ENCODE measurements at regions not wholly inside any gene's neighbourhood (a gene's known extent, or its start where the extent isn't known, plus 50 kb on each side); places are given as distances from the start of the nearest gene placed in this dataset.

DNA sequence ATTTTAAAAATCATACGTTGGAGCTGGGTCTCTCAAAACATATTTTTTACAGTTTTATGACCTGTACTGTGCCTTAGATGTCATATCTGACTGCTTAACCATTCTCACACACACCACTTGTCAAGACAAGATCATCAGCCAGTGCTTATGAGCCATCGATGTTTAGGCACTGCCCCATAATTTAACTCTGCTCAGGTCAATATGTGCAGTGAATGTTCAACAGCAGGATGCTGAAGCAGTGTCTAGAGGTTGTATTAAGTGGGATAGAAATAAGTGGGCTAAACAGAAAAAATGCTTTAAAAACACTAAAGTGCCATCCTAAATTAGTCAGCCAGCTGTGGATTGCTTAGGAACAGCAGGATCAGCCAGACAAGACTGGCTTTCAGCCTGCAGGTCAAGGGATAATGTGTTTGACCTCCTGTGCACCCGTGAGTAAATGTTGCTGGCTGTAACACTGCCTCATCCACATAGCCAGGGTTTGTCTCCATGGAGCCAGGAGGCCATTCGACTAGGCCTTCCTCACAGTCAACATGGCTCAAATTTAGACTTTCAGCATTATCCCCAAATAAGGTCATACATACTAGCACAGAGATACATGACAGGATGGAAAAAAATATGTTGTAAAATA, 139.0 kb upstream of the NXPH2 start:
- H3K27me3 ChIP-seq (ENCODE audit: insufficient read depth, low read length): no peaks in the 10 kb centered on the region
- no peaks in the 10 kb centered on the region for H4K20me1 ChIP-seq (ENCODE audit: control insufficient read depth, insufficient read depth, insufficient read length)
- H2BK15ac ChIP-seq (ENCODE audit: low read depth, low read length): no peak overlapping the region
- no peak overlapping the region for H4K91ac ChIP-seq (ENCODE audit: insufficient read length, low read depth, low read length)
- no peak overlapping the region for H3K27ac ChIP-seq (ENCODE audit: insufficient read length, low read depth, low read length)
- no peak overlapping the region for H3K4ac ChIP-seq (ENCODE audit: low read depth, low read length)
- DNase-seq: no peak
- no peak overlapping the region for H4K5ac ChIP-seq (ENCODE audit: insufficient read length, low read depth, low read length)
- no peak overlapping the region for H2BK120ac ChIP-seq (ENCODE audit: low read depth, low read length, poor library complexity, severe bottlenecking)
- TF ChIP-seq, protein P1, sequence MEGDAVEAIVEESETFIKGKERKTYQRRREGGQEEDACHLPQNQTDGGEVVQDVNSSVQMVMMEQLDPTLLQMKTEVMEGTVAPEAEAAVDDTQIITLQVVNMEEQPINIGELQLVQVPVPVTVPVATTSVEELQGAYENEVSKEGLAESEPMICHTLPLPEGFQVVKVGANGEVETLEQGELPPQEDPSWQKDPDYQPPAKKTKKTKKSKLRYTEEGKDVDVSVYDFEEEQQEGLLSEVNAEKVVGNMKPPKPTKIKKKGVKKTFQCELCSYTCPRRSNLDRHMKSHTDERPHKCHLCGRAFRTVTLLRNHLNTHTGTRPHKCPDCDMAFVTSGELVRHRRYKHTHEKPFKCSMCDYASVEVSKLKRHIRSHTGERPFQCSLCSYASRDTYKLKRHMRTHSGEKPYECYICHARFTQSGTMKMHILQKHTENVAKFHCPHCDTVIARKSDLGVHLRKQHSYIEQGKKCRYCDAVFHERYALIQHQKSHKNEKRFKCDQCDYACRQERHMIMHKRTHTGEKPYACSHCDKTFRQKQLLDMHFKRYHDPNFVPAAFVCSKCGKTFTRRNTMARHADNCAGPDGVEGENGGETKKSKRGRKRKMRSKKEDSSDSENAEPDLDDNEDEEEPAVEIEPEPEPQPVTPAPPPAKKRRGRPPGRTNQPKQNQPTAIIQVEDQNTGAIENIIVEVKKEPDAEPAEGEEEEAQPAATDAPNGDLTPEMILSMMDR (conservative IDR thresholded peaks at IDR 0.05): no peak
- no peak overlapping the region for H3K27ac Mint-ChIP-seq
- no peak overlapping the region for H2BK5ac ChIP-seq (ENCODE audit: insufficient read length, low read length)
- no peaks in the 10 kb centered on the region for H3K4me1 Mint-ChIP-seq
- no peak overlapping the region for H2BK12ac ChIP-seq (ENCODE audit: insufficient read length, low read depth, low read length)
- no peaks in the 10 kb centered on the region for H3K27me3 Mint-ChIP-seq (ENCODE audit: low read depth)
- H3K18ac ChIP-seq (ENCODE audit: insufficient read length, low read depth, low read length): no peak overlapping the region
- H3K9me3 ChIP-seq (ENCODE audit: control insufficient read depth, low read depth, low read length): no peaks in the 10 kb centered on the region
- H3K4me2 ChIP-seq (ENCODE audit: insufficient read depth, insufficient read length, low read length): no peak overlapping the region
- no peak overlapping the region for H2BK20ac ChIP-seq (ENCODE audit: low read depth, low read length, poor library complexity, severe bottlenecking)
- no peak overlapping the region for H2AK5ac ChIP-seq (ENCODE audit: insufficient read length, low read length)
- H3K79me2 ChIP-seq (ENCODE audit: insufficient read depth, low read length): no peaks in the 10 kb centered on the region
- no peak overlapping the region for H3K56ac ChIP-seq (ENCODE audit: insufficient read length, low read depth, low read length)
- no peaks in the 10 kb centered on the region for H3K4me1 ChIP-seq (ENCODE audit: insufficient read depth, low read length)
- no peaks in the 10 kb centered on the region for H3K36me3 Mint-ChIP-seq (ENCODE audit: insufficient read depth in 1 of 3, low read depth in 3 of 3)
- H3T11ph ChIP-seq (ENCODE audit: low read length): no peak overlapping the region
- H3K23me2 ChIP-seq (ENCODE audit: insufficient read length, low read depth, low read length, poor library complexity, severe bottlenecking): no peaks in the 10 kb centered on the region
- H3K14ac ChIP-seq (ENCODE audit: insufficient read depth, low read length): no peak overlapping the region
- H4K8ac ChIP-seq (replicated peaks; ENCODE audit: insufficient read length, low read depth, low read length): no peak overlapping the region
- WGBS (ENCODE audit: extremely low coverage, insufficient read length, low lambda C conversion rate): no CpG with 5 or more reads among the region's 4 CpGs
- H3K23ac ChIP-seq (ENCODE audit: insufficient read length, low read depth, low read length): no peak overlapping the region
- H3K79me1 ChIP-seq (ENCODE audit: insufficient read depth, low read depth, low read length, poor library complexity, severe bottlenecking): no peaks in the 10 kb centered on the region
- H3K4me3 Mint-ChIP-seq: no peak overlapping the region
- no peaks in the 10 kb centered on the region for H3K9me3 Mint-ChIP-seq
- no peak overlapping the region for H3K9ac ChIP-seq (ENCODE audit: extremely low read depth, insufficient read length, low read length)
- no peak overlapping the region for H2AFZ ChIP-seq (ENCODE audit: low read length)
